ENCODE measurements at regions not wholly inside any gene's neighbourhood (a gene's known extent, or its start where the extent isn't known, plus 50 kb on each side); places are given as distances from the start of the nearest gene placed in this dataset.
"Not testable (repeated sequence)": the region's sequence is repeated elsewhere in the genome, so short reads cannot be mapped to it uniquely, and the experiment has no call there.

- H3K4me2 ChIP-seq (ENCODE audit: insufficient read depth, low read length); FAIRE-seq; H3K9ac ChIP-seq (ENCODE audit: insufficient read depth in 1 of 2, low read depth in 2 of 2, low read length in 2 of 2); POLR2A ChIA-PET; H3K27ac ChIP-seq (ENCODE audit: extremely low read depth, low read depth, low read length); H3K4me1 ChIP-seq (replicated peaks in 1 of 2; ENCODE audit: control insufficient read depth in 2 of 2, insufficient read depth in 2 of 2, low read length in 2 of 2); ATAC-seq; H3K79me2 ChIP-seq (ENCODE audit: control insufficient read depth, insufficient read depth, low read length); H3K36me3 ChIP-seq (ENCODE audit: control insufficient read depth, insufficient read depth, low read length); H3K9me1 ChIP-seq (ENCODE audit: control insufficient read depth, insufficient read depth, low read length); BruUV-seq (replicated peaks); H3K4me3 ChIP-seq; H4K20me1 ChIP-seq (replicated peaks; ENCODE audit: control insufficient read depth, insufficient read depth, low read length); H3K27me3 ChIP-seq (ENCODE audit: control insufficient read depth in 2 of 2, insufficient read depth in 2 of 2, low read length in 2 of 2); CTCF ChIA-PET (ENCODE audit: low intra/inter-chr PET ratio); in situ Hi-C loops (cut with MboI); H3K9me3 ChIP-seq (replicated peaks; ENCODE audit: control insufficient read depth, insufficient read depth, low read depth, low read length); intact Hi-C loops (cut with micrococcal nuclease); H2AFZ ChIP-seq (ENCODE audit: low read depth, low read length); TF ChIP-seq NR4A1 (CRISPR knock-in tag; IDR thresholded peaks at IDR 0.05): not testable (repeated sequence)
- DNase-seq (ENCODE audit: extremely low read depth in 1 of 4, low spot score in 3 of 4): peak in 1 of 4 experiments; percentile 9
- WGBS (ENCODE audit: insufficient coverage, low coverage, missing lambda C conversion rate): 0% methylated on average over 1 of the region's 4 CpGs
- TF ChIP-seq ETV1 (tag; conservative IDR thresholded peaks at IDR 0.05; ENCODE audit: low read depth) (0 out of 2 replicates have a peak, but pooled peaks have one; percentile 23), ZNF592 (IDR thresholded peaks at IDR 0.05) (0 out of 2 replicates have a peak, but pooled peaks have one; percentile 64), HDAC8 (tag; IDR thresholded peaks at IDR 0.05) (0 out of 2 replicates have a peak, but pooled peaks have one; percentile 58), HMBOX1 (IDR thresholded peaks at IDR 0.05) (peak; percentile 74), NR4A1 (tag; IDR thresholded peaks at IDR 0.05) (peak; percentile 85; the same call in 1 of the 2 replicates), CBFA2T3 (IDR thresholded peaks at IDR 0.05) (peak; percentile 9; the same call in 1 of the 2 replicates)
These were observed 187.9 kb upstream of the F9 start for GRCh38 chrX:139342594-139342991.
